TTC549 (cell line): ENCODE measurements at regions not wholly inside any gene's neighbourhood (a gene's known extent, or its start where the extent isn't known, plus 50 kb on each side); places are given as distances from the start of the nearest gene placed in this dataset.
"Not testable (repeated sequence)": the region's sequence is repeated elsewhere in the genome, so short reads cannot be mapped to it uniquely, and the experiment has no call there.

ENCODE experiments used
- FAIRE-seq: peaks from 2 replicates; lab custom pipeline; 2012; peaks lifted over from hg19 to GRCh38; lab: Jason Lieb, UNC

DNA sequence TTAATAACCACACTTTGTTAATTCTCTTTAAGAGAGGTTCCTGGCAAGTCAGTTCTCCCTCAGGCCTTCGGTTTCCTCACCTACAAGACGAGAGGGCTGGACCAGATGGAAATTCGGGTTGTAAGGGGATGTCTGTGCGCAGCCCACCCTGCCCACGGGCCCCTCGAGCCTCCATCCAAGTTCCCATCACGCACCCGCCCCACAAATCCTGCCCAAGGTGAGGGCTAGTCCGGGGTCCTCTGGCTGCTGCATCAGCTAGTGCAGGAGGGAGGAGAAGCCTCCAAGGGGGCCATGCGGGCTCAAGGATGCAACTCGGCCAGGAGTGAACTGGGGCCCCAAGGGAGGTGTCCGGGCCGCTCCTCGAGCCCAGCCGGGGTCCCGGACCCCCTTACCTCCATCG lies 169.6 kb upstream of the TP53TG3 start:
- not testable (repeated sequence) for FAIRE-seq

DNA sequence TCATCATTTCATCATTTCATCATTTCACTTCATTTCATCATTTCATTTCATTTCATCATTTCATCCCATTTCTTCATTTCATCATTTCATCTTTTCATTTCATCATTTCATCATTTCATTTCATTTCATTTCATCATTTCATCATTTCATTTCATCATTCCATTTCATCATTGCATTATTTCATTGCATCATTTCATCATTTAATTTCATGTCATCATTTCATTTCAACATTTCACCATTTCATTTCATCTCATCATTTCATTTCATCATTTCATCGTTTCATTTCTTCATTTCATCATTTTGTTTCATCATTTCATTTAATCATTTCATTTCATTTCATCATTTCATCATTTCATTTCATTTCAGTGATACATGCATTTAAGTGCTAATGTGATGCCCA lies 166.9 kb upstream of the TP53TG3 start:
- FAIRE-seq = not testable (repeated sequence)

DNA sequence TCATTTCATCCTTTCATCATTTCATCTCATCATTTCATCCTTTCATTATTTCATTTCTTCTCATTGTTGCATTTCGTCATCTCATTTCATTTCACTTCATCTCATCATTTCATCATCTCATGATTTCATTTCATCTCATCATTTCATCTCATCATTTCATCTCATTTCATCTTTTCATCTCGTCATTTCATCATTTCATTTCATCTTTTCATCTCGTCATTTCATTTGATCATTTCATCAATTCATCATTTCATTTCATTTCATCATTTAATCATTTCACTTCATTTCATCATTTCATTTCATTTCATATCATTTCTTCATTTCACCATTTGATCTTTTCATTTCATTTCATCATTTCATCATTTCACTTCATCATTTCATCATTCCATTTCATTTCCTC lies 131.3 kb upstream of the TP53TG3 start:
- peak; percentile 69 for FAIRE-seq

GRCh38 chr16:32805639-32806038 lies 129.7 kb upstream of the TP53TG3 start:
- FAIRE-seq = not testable (repeated sequence)
